Thoracic aorta (tissue), 2 donors: ENCODE measurements at regions not wholly inside any gene's neighbourhood (a gene's known extent, or its start where the extent isn't known, plus 50 kb on each side); places are given as distances from the start of the nearest gene placed in this dataset.

Experiments used
- ATAC-seq: fragments of 150-250 bp; one replicate; pipeline ENCODE4 v1.8.0; 2017; ENCODE audit warnings: low read depth; ENCODE audit not compliant: insufficient number of reproducible peaks, low FRiP score
- DNase-seq: peaks from one replicate; pipeline ENCODE4 v3.0.0-alpha.2; 2020; ENCODE audit warnings: low spot score
- H3K27ac ChIP-seq, 2 donors: fragments of 200-600 bp; sonication (generic); 1 replicate in 1 of 2; 2 replicates in 1 of 2; pipeline ENCODE4 v1.5.1; 2016; ENCODE audit warnings: mild to moderate bottlenecking in 2 of 2, moderate library complexity in 2 of 2
- H3K27me3 ChIP-seq: fragments of 200-600 bp; sonication (generic); replicated peaks from 2 replicates; pipeline ENCODE4 v1.6.0; 2016; ENCODE audit warnings: mild to moderate bottlenecking; ENCODE audit not compliant: insufficient read depth
- H3K36me3 ChIP-seq: fragments of 200-600 bp; sonication (generic); one replicate; pipeline ENCODE4 v1.5.1; 2016
- H3K4me1 ChIP-seq, 2 donors: fragments of 200-600 bp; sonication (generic); 1 replicate in 1 of 2; 2 replicates in 1 of 2; pipeline versions ENCODE4 v1.5.1 to v1.6.0; 2016; ENCODE audit warnings: low read depth in 2 of 2, mild to moderate bottlenecking in 1 of 2; ENCODE audit not compliant: control insufficient read depth in 1 of 2
- H3K4me3 ChIP-seq: fragments of 200-600 bp; sonication (generic); 2 replicates; pipeline ENCODE4 v1.5.1; 2016; ENCODE audit warnings: mild to moderate bottlenecking
- H3K9me3 ChIP-seq: fragments of 200-600 bp; sonication (generic); 2 replicates; pipeline ENCODE4 v1.5.1; 2016
- CTCF ChIP-seq: fragments of 200-600 bp; sonication (generic); IDR thresholded peaks from one replicate; pipeline ENCODE4 v1.5.1; 2019; ENCODE audit warnings: antibody characterized with exemption

- no peaks in the 10 kb centered on the region for H3K27me3 ChIP-seq
- H3K9me3 ChIP-seq: no peaks in the 10 kb centered on the region
- H3K27ac ChIP-seq: no peak overlapping the region
- H3K4me3 ChIP-seq: no peak overlapping the region
- ATAC-seq: no peak
- no peak for DNase-seq
- H3K4me1 ChIP-seq: no peaks in the 10 kb centered on the region
- H3K36me3 ChIP-seq: no peaks in the 10 kb centered on the region
- TF ChIP-seq CTCF: no peak
Measured at GRCh38 chr3:117026401-117026800, 316.8 kb downstream of the TUSC7 start.

GRCh38 chr3:117035745-117036144, 326.2 kb downstream of the TUSC7 start:
- no peak for TF ChIP-seq CTCF
- no peaks in the 10 kb centered on the region for H3K9me3 ChIP-seq
- H3K27me3 ChIP-seq: no peaks in the 10 kb centered on the region
- H3K4me3 ChIP-seq: no peak overlapping the region
- peak overlapping the region; percentile 31 to 70 for H3K27ac ChIP-seq
- no peaks in the 10 kb centered on the region for H3K36me3 ChIP-seq
- ATAC-seq (no peak), DNase-seq (no peak)
- H3K4me1 ChIP-seq: peaks cover 16 to 44% of the 10 kb centered on the region in 2 donors

- no peak for DNase-seq
- Histone ChIP-seq H3K4me3 (peak overlapping the region; percentile 30), H3K27ac (peak overlapping the region; percentile 32 to 70), H3K36me3 (no peaks in the 10 kb centered on the region), H3K27me3 (no peaks in the 10 kb centered on the region), H3K9me3 (no peaks in the 10 kb centered on the region), H3K4me1 (peaks cover 16 to 44% of the 10 kb centered on the region in 2 donors)
- ATAC-seq: peak; percentile 82
- TF ChIP-seq CTCF: no peak
Measured at GRCh38 chr3:117036259-117036799, 326.8 kb downstream of the TUSC7 start.

GRCh38 chr3:117045143-117045542, 335.6 kb downstream of the TUSC7 start:
- H3K27me3 ChIP-seq: no peaks in the 10 kb centered on the region
- H3K9me3 ChIP-seq: no peaks in the 10 kb centered on the region
- TF ChIP-seq CTCF: no peak
- DNase-seq (no peak), ATAC-seq (no peak)
- H3K4me3 ChIP-seq: no peak overlapping the region
- H3K27ac ChIP-seq: no peak overlapping the region
- no peaks in the 10 kb centered on the region for H3K36me3 ChIP-seq
- H3K4me1 ChIP-seq: no peaks in the 10 kb centered on the region

DNA sequence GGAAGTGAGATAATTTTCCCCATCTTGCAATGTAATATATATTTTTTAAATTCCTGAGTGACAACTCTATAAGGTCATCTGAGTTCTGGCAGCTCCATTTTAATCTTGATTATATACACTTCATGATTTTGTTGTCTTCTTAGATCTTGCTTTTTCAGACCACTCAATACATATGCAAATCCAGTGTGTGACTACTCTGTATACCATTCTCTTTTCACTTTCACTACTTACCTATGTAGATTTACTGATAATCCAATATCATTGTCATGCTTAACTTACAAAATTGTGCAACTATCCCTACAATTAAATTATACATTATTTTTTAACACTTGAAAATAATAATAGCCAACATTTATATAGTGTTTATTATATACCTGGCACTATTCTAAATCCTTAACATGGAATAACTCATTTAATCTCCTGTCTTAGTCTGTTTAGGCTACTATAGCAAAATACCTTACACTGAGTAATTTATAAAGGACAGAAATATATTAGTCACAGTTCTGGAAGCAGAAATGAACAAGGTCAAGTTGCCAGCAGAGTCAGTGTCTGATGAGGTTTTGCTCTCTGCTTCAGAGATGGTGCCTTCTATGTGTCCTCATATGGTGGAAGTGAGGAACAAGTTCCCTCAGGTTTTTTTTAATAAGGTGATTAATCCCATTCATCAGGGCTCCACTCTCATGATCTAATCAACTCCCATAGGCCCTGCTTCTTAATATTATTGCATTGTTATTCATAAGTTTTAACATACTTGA, 338.5 kb downstream of the TUSC7 start:
- no peak for TF ChIP-seq CTCF
- no peak for DNase-seq
- Histone ChIP-seq H3K4me1 (no peaks in the 10 kb centered on the region), H3K9me3 (no peaks in the 10 kb centered on the region), H3K4me3 (no peak overlapping the region), H3K27ac (no peak overlapping the region), H3K36me3 (no peaks in the 10 kb centered on the region), H3K27me3 (no peaks in the 10 kb centered on the region)
- ATAC-seq: no peak
